HG03280 (cell line): ENCODE measurements at regions not wholly inside any gene's neighbourhood (a gene's known extent, or its start where the extent isn't known, plus 50 kb on each side); places are given as distances from the start of the nearest gene placed in this dataset.

Experiments
- ATAC-seq: cut with Tn5 transposase; IDR thresholded peaks from one replicate; pipeline ENCODE4 v1.9.1; 2021; ENCODE audit warnings: mild to moderate bottlenecking, moderate library complexity; ENCODE audit not compliant: unreplicated experiment

DNA sequence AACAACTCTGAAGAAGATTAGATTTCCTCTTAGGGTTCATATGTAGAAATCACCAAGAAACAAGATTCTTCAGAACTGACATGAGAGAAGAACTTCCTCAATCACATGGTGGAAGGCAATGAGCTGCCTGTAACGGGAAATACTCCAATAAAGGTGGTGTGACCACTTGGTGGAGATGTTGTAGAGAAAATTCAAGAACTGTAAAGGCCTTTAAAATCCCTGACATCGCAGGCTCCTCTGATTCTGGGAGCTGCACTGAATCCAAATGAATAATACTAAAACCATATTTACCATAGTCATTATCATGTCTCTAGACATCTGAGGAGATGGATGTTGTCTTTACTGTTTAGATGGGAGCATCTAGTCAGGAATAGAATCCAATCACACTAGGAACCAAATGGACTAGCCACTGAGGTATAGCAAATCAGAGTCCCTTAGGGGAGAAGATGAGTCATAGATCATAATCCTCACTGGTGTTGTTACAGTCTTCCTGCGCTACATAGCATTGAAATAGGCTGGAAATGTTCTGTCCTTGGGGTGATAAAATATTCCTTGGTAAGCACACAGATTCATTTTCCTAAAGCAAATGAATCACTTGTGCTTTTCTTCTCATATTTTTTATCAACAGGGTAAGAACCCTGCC is 321.6 kb upstream of the TENM4 start:
- no peak for ATAC-seq

DNA sequence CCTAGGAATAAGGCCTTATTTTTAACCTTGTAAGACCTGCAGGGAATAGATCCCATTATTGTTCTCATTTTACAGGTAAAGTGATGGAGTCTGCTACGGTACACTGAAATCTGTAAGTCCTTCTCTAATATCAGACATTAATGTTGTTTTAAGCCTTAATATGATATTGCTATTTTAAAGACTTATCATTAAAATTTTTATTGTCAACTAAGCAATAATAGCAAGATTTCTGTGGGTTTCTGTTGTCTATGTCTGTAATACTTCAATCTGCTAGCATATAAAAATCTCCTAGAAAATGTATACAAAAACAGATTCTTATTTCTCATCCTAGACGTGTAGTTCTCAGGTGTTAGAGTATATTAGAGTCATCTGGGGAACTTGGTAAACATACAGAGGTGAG is 317.5 kb upstream of the TENM4 start:
- ATAC-seq, result no peak

DNA sequence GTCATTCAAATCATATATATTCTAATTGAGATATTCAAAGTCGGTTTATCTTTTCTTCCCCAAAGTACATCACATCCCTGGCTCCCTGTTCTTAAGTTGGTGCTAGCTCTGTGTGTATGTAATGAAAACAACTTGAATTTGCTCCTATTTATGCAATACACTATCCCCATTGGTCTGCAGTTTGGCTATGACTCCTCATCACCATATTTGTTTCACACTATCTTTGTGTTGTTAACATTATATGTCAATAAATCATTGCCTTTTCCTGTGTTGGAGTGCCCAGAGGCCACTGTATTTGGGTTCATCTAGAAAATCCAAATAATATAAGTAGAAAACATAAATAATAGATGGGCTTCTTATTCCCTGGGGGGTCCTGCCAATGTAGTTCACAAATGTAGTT is 306.6 kb upstream of the TENM4 start:
- no peak for ATAC-seq

DNA sequence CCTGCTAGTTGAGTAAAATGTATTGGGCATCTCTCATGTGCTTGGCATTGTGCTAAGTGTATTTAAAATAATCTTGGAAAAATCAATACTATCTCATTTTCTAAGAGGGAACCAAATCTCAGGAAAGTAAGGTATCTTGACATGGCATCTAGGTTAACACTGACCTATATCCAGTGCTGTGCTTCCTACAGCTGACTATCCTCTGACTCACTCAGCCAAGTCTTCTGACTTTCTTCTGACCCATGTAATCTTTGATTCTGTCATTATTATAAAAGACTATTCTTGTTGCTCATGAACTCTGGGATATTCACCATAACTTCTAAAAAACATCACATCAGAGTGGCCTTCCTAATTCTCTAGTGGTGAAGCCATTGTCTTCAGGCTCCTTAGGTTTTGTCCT is 304.1 kb upstream of the TENM4 start:
- ATAC-seq, result no peak

DNA sequence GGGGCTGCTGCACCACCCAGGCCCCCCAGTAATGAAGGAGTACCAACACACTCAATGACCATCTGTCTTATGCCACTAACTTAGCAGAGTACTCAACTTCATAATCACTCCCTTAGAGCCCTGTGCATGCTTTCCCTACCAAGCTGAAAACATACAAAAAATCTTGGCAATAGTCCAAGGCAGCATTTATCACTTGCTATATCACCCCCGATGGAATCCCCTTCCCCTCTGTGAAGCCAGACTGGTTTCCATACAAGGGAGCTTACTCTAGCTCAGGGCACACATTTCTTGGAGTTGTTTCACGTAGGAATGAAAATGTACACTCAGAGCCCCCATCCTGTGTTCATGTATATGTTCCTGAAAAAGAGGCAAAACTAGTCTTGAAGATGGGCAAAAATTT is 301.3 kb upstream of the TENM4 start:
- ATAC-seq, result no peak

DNA sequence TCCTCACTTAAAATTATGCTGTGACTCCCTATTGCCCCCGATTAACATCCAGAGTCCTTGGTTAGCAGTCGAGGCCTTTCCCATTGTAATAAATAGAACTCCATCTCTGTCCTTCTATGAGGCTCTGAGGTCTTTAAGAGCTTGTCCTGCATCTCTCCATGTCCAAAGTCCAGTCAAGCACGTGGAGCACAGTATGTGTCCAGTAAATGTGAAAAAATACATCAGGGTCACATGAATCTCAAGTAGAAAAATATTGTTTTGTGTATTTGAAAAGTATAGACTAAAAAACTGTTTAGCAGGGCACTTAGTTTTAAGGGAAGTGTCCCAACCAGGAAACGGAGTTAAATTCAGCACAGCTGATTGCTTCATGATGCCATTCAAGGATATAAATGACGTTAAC is 298.8 kb upstream of the TENM4 start:
- ATAC-seq, result no peak

DNA sequence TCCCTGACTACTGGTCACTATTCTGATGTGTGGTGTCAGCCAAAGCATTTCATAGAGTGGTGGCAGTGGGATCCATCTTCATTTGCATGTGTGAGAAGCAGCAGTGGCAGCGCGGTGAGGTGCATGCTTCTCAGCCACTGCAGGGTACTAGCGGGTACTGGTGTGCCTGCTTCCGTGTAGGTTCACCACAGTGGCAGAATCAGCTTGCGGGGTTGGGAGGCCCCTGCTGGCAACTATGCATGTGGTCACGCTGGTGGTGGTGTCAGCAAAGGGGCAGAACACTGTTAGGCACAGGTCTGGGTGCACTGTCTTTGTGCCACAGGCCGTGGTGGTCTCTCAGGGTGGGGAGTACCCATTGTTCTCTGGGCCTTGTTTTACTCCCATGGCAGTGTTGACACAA is 286.4 kb upstream of the TENM4 start:
- ATAC-seq, result no peak

DNA sequence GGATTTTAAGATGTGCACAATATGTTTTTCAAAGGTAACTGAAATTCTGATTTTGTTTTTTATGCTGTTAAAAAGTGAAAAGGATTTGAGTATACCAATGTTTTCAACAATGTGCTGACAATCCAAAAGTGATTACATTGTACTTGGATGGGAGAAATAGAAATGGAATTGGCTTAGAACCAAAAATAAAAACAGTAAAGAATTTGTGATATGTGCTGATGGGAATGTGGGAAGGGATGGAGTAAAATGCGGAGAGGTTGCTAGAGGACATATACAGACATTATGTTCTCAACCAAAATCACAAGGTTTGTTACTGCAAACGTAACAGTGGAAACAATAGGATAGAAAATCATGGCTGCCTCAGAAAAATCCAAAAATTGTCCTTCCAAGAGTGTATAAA is 279.3 kb upstream of the TENM4 start:
- no peak for ATAC-seq

DNA sequence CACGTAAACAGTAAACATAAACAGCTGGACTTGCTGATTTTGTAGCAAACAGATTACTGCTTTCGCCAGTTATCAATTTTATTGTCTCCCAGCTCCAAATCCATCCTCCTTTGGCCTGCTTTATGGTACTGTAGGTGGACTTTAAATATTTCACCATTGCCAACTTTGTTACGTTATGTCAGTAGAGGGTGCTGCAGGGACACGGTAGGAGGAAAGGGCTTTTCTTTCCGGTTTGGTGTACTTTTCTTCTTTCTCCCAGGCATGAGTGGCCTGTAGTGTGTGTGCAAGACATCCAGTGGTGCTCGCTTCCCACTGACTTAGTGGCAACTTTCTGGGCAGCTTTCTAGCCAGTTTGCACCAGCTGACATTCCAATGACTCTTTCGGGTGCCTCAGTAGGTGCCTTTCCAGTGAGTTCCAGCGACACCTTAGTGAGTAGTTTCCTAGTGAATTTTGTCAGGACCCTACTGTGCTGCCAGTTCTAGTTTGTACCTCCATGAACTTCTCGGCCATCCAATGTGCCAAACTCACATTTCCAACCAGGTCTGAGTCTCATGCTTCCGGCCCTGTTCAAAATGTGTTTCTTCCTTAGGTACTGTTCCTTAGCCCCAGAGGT is 267.6 kb upstream of the TENM4 start:
- peak; percentile 60 for ATAC-seq

DNA sequence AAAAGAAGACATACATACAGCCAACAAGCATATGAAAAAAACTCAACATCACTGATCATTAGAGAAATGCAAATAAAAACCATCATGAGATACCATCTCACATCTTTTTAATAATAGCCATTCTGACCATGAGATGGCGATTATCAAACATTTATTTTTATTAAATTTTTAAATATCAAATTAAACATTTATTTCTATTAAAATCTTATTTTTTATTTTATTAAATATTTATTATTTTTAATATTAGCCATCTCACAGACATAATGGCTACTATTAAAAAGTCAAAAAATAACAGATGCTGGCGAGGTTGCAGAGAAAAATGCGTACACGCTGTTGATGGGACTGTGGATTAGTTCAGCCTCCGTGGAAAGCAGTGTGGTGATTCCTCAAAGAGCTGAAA is 264.8 kb upstream of the TENM4 start:
- no peak for ATAC-seq

DNA sequence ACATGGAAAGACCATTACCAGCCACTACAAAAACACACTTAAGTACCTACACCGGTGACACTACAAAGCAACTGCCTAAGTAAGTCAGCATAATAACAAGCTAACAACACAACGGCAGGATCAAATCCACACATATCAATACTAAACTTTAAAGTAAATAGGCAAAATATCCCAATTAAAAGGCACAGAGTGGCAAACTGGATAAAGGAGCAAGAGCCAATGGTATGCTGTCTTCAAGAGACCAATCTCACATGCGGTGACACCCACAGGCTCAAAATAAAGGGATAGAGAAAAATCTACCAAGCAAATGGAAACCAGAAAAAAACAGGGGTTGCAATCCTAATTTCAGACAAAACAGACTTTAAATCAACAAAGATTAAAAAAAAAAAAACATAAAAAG is 261.5 kb upstream of the TENM4 start:
- ATAC-seq, result no peak

DNA sequence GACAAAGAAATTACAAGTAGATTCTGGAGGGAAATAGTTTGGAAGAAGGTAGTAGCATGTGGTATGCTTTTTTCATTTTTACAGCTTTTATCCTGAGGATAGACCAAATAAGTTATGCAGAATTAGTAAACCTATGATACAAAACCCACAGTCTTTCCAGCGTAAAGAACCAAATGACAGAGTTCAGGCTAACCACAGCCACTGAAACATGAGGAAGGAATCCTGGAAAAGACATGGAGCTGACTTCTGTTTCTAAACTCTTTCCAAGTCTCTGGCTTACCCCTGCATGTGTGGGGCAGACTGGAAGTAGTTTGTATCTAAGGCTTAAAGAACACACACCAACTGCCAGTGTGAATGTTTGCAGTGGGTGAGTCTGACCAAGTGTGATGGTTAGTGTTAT is 258.4 kb upstream of the TENM4 start:
- ATAC-seq, result no peak

DNA sequence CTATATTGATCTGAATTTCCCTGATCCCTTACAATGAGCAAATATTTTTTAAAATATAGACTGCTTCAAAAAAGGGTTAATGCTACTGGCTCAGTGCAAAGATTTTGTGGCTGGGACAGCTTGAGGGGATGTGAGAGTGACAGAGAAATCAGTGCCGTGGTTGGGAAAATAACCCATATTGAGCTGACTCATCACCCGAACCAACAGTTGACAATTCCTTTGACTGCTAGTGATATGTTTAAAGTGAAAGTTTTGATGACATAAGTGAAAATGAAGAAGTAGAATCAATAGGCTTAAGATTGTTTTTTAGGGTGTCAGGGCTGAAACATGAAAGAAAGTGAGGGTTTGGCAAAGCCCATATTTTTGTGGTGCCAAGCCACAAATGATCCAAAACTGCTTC is 257.1 kb upstream of the TENM4 start:
- no peak for ATAC-seq

DNA sequence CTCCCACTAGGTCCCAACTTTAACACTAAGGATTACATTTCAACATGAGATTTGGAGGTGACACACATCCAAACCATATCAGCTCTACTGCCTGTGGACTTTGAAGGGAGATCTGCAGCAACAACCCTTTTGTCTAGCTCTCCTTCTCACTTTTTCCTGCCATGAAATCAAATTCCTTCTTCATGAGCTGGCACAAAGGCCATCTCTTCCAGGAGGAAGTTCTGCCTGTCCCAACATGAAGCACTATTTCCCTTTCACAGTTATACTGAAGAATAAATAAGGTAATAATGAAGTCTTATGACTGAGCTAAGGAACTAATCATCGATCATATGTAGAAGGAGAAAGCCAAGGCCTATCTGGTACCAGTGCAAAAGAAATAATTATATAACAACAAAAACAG is 253.5 kb upstream of the TENM4 start:
- no peak for ATAC-seq

DNA sequence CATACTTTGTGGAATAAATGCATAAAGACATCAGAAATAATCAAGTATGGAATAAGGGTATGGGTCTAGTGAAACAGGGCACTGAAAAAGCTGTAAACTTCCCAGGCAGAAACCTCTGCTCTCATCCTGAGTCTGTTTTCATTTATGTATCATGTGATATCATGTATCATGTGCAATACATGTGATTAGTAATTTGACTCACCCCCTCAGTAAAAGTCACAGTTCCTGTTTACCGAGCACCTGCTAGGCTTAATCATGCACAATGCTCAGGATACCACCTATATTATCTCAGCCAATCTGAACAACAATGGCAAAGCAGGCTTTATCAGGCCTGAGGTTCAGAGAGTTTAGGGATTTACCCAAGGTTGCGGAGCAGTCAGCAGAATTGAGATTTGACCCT is 250.6 kb upstream of the TENM4 start:
- ATAC-seq, result no peak

DNA sequence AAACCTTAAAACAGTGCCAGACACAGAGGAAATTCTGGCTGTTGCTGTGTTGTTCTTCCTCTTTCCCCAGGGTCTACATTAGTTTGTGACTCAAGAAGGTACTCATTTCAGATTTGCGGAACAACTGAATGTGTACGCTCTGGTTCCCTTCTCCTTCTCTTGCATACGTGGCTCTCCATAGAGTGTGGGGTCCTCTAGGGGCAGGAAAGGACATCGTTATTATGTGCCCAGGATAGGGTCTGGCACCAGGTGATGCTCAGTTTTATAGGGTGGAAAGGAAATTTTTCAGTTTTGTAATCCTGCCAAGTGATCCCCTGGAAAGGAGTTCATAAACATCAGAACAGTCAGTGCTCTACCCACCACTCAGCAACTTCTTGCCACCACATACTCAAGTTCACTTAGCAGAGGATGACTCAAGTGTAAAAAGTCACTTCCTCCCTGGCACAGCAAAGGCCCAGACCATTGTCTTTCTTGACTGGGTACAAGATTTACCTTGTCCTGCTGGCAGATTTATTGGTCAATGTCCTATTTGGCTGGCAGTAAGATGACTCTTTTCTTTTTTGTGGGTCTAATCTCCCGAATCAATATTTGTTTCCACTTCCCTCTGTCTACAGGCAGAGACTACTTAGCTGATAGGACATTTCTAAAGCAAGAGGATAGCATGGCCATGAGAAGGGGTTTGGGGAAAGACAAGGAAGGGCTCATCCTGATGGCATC is 246.0 kb upstream of the TENM4 start:
- ATAC-seq, result no peak

DNA sequence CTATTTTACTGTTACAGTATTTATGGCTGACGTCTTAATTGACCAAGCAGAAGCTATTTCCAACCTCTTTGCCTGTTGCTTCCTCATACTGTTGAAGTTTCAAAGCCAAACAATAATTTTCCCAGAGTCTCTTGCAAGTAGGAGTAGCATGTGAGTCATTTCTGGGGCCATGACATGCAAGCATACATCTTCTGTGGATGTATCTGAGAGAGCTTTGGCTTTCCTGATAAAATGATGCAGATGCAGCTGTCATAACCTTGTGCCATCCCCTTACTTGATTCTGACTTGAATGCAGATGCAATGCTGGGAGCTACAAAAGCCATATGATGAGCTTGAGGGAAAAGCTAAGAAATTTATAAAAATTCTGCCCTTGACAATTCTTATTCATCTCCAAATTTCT is 243.1 kb upstream of the TENM4 start:
- ATAC-seq, result no peak

DNA sequence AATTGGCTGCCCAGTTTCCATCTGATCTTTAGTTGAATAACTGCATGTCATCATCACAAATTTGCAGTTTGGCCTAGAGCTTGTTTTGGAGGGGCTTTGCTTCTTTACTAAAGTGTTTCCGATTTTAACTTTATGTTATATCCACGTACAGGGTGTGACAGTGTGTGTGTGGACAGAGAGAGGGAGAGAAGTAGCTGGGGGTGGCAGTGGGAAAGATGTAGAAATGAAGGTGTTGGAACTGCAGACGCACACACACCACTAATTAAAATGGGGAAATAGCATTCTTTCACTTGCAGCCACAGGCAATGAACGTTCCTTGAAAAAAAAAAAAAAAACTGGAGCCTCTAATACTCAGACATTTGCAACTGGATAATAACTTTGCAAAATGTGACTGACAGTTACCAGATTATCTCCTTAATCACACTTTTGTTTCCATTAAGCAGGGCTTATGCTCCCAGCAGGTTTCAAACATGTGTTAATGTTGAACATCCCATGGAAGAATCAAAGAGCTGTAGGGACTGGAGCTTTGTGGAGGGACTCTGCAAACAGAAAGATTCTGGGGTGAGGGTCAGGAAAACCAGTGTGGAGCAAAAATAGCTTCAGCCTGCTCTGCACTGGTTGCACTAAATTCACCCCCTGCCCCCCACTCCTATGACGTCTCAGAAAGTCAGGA is 238.1 kb upstream of the TENM4 start:
- no peak for ATAC-seq

DNA sequence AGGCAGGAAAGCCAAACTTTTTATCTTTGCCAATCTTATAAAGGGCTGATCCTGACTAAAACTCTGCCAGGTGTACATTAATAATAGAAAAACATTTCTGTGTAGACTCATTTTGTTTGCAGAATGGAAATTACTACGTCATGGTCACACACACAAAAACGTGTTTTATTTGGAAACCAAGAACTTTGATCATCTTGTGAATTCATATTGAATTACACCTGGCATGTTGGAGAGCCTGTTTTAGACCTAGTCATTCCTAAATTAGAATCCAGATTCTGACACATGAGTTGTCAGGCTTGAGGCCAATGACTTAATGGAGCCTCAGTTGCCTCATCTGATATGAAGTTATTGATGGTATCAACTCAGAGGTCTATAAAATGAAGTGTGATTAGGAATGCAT is 235.6 kb upstream of the TENM4 start:
- no peak for ATAC-seq

DNA sequence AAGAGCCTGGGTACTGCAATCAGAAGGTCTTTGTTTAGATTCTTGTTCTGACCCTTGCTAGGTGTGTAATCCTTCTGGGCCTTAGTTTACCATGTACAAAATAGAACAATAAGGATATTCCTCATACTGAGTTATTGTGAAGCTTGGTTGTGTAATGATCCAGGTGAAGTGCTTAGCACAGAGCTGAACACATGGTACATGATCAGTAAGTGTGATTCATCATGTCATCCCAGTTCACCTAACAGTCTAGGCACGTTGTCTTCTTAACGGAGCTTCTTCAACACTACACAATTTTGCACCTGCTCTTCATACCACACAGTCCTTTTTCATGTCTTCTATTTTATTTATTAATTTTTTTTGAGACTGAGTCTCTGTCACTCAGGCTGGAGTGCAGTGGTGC is 234.3 kb upstream of the TENM4 start:
- ATAC-seq, result no peak

DNA sequence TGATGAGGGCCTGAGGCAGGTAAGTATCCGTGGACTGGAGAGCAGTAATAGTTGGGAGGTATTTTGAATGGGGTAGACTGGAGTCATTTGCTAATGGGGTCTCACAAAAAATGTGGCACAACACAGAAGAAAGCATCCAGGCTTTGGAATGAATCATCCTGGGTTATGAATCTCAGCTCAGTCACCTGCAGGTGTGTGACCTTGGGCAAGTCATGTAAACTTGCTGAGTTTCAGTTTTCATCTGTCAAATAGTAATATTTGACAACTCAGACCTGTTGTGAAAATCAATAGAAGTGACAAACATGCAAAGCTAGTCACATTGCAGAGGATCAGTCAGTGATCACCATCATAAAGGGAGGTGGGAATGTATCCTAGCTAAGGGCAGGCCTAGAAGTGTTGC is 232.0 kb upstream of the TENM4 start:
- peak; percentile 71 for ATAC-seq

DNA sequence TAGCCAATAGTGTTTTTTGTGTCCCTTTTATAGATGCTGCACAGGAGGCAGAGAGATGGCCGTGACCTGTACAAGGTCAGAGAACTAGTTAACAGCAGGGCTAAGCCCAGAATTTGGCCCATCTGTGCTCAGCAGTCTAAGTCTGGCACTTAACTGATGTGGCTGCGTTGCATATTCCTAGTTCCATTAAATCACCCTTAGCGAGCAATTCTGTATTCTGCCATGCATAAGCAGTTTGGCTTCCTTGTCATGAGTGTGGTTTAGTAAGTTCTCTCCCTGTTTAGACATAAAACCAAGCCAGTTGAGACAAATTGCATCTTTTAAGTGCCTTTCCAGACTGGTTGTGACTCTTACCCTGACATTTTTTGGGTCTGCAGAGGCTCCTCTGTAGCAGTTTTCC is 230.6 kb upstream of the TENM4 start:
- ATAC-seq, result no peak
